ENCODE measurements at regions not wholly inside any gene's neighbourhood (a gene's known extent, or its start where the extent isn't known, plus 50 kb on each side); places are given as distances from the start of the nearest gene placed in this dataset.

DNA sequence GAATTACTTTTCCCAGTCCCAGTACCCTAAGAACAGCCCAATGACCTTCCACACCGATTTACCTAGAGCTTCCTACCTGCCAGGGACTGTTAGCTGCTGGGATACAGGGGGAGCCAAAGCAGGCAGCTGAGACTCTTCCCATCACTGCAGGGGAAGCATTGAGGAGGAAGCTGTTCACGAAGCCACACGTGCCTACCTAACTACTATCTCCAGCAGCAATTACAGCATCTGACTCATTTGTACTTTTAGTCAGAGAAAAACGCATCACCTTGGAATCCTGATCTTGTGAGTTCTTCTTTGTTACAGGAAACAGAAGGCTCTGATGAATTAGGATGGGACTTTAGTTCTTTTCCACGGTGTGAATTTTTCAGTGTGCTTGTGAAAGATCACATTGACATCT lies 113.7 kb upstream of the DHX40 start:
- no peak for DNase-seq

DNA sequence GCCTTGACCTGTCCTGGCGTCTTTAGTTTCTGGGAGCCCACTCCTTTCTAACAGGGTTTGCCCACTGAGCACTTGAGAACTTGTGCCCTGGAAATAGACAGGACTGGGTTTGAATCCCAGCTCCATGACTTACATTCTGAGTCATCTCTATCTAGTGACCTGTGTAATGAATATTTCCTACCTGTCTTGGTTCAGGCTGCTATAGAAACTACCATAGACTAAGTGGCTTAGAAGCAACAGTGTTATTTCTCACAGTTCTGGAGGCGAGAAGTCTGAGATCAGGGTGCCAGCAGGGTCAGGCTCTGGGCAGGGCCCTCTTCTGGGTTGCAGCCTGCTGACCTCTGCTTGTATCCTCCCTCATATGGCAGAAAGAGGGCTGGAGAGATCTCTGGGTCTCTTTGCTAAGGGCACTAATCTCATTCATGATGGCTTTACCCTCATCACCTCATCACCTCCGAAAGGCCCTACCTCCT lies 110.7 kb upstream of the DHX40 start:
- no peak for DNase-seq

DNA sequence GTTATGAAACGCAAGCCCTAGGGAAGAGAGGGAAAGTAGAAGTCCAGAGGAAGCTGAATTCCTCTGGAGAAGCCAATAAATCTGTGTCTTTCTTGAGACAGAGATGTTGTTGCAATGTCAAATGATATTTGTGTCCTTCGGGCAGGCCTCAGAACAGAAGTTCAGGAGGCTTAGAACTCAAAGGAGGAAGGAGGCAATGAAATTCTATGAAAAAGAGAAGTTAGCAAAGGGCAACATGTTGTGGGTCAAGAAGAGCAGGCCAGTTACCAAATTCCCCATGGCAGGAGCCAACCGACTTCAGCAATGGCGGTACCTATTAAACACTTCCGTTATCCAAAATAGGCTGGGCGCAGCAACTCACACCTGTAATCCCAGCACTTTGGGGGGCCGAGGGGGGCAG lies 109.0 kb upstream of the DHX40 start:
- DNase-seq = no peak

DNA sequence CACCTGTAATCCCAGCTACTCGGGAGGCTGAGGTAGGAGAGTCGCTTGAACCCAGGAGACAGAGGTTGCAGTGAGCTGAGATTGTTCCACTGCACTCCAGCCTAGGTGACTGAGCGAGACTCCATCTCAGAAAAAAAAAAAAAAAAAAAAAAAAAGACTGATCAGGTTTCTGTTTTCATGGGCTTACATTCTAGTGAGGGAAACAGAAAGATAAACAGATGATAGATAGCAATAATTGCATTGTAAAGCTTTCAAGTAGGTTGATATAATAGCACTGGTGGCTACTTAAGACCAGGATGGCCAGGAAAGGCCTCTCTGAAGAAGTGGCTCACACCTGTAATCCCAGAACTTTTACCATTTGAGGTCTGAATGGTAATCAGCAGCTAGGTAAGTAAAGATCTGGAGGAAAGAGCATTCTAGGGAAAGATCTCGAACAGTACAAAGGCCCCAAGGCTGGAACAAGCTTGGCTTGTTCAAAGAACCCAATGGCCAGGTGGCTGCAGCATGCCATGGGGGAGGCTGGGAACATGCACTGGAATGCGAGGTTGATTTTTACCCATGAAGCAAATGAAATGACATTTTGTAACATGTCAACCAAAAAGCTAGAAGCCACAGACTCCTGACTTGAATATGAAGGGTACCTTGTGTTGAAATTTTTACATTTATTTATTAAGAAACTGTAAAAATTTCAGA lies 108.3 kb upstream of the DHX40 start:
- no peak for DNase-seq

DNA sequence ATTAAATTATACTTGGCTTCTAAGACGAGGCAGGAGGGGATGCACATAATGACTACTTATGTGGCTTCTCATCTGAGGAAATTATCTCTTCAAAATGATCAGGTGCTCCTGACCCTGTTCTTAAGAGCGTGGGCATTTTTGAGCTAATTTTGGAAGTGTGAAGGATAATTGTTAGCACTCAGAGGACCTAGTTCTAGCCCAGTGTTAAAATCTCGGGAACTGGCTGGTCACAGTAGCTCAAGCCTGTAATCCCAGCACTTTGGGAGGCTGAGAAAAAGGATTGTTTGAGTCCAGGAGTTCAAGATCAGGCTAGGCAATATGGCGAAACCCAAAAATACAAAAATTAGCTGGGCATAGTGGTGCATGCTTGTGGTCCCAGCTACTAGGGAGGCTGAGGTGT lies 103.0 kb upstream of the DHX40 start:
- no peak for DNase-seq

DNA sequence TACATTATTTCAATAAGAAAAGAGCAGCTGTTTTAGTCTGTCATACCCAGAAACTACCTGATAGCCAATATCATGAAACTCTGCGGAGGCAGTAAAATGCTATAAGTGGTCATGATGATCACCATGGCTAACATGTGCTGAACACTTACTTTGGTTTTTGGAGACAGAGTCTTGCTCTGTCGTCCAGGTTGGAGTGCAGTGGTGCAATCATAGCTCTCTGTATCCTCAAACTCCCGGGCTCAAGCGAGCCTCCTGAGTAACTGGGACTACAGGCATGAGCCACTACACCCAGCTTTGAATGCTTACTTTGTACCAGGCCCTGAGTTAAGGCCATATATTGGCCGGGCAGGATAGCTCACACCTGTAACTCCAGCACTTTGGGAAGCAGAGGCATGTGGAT lies 101.2 kb upstream of the DHX40 start:
- no peak for DNase-seq

DNA sequence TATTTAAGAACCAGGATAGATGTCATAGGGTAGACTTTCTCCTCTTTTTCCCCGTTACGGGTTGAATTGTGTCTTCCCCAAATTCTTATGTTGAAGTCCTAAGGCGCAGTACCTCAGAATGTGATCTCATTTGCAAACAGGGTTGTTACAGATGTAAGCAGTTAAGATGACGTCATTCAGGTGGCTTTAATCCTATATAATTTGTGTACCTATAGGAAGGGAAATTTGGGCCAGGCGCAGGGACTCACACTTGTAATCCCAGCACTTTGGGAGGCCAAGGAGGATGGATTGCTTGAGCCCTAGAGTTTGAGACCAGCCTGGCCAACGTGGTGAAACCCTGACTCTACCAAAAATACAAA lies 99.5 kb upstream of the DHX40 start:
- DNase-seq = no peak

DNA sequence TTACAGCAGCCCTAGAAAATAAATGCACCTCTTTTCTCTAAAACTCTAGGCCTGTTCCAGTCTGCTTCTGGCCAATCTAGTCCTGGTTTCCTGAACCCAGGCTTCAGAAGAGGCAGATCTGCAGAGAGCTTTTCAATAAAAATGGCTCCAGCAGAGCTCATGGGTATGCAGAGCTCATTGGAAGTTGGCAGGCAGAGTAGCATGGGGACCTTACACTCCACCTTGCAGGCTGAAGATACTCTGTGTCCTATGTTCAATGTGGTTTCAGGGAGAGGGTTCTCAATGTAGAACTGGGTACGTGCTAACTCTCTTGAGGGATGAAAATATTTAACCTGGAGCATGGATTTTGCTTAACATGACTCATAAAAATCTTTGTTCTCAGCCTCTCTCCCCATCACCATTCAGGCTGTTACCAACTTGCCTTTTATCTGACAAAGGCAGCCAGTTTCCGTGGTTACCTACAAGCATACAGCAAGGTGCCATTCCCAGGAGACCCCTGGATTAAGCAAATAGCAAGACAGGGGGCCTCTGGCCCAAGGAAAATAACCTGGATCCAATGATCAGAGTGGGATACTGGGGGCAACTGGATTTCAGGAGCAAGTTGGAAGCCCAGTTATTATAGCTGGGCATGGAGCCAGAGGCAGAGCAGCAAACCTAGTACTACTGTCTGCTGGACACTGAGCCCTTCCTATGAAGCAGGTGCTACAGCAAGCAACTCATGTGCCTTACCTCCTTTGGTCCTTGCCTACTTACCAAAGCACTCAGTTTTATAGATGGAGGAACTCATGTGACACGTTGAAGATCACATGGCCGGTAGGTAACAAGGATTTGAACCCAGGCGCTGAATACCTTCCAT lies 98.2 kb upstream of the DHX40 start:
- DNase-seq = peak in 1 of 5 experiments; percentile 17

DNA sequence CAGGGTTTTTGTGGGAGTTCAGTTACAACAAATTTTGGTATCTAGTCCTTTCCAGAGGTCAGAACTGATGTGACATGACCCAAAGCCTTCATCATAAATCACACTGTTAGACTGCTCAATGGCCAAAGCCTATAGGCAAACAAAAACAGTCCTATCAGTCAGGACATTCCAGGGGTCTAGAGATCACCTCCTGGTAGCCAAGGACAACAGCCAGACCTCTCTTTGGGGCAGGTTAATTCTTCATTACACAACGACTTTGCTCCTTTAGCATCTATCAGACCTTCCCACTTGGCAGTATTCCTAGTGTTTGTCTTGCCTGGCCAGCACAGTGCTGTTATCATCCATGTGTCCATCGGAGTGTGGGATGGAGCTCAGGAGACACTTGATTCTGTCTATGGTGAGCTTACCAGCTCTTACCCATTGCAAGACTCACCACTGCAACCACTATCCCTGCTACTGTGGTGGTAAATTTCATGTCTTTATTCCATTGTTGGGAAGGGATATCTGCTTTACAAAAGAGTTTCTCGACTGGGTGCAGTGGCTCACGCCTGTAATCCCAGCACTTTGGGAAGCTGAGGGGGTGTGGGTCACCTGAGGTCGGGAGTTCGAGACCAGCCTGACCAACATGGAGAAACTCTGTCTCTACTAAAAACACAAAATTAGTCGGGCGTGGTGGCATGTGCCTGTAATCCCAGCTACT lies 95.5 kb upstream of the DHX40 start:
- DNase-seq = no peak

DNA sequence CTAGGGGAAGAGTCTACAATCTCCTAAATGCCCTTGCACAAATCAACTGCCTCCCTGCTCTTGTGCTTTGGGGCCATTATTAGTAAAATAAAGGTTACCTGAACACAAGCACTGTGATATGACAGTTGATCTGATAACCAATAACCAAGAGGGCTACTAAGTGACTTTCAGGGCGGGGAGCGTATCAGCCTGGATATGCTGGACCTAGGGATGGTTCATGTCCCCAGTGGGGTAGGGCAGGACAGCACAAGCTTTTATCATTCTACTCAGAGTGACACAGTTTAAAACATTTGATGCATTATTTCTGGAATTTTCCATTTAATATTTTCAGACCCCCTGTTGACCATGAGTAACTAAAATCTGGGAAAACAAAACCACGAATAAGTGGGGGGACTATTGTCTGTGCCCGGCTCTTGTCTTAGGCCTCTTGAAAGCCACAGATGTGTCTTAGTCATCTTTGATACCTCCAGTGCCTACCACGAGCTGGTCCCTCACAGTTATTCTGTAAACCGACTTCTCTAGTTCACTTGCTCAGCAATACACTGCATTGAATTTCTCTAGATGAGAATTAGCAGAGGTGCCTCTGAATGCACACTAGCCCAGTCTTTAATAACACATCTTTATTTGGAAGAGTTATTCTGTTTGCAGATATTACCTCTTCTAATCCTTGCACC lies 94.6 kb upstream of the DHX40 start:
- DNase-seq = no peak

DNA sequence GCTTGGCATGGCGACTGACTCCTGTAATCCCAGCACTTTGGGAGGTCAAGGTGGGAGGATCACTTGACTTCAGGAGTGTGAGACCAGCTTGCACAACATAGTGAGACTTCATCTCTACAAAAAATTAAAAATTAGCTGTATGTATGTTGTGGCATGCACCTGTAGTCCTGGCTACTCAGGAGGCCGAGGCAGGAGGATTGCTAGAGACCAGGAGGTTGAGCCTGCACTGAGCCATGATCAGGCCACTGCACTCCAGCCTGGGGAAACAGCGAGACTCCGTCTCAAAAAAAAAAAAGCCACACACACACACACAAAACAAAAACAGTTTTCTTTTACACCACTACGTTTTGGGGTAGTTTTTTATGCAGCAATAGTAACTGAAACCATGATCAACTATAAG lies 89.0 kb upstream of the DHX40 start:
- no peak for DNase-seq

DNA sequence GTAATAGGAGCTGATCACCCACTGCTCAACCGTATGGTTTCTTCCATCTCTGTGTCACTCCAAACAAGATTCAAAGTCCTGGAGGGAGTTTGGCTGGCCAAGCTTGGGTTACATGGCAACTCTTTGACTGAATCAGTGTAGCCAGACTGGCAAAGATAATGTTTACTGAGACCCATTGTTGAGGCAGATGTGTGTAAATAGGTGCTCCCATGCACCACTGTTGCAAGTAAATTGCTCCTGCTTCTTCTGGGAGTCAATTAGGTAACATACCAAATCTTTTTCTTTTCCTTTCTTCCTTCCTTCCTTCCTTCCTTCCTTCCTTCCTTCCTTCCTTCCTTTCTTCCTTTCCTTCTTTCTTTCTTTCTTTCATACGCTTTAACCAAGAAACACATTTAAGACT lies 86.3 kb upstream of the DHX40 start:
- DNase-seq = no peak

DNA sequence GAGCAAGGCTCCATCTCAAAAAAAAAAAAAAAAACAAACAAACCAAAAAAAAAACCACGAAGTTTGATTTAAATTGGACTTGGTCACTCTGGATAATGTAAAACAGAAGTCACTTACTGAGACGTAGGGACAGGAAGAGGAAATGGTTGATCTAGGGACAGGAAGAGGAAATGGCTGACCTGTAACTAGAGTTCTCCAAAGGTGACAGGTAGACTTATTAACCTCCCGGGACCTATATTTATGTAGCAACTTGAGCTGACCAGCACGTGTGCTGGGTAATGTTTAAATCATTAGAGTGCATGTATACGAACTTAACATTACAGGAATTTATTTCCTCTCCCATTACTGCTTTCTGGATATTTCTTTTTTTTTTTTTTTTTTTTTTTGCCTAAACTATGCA lies 81.5 kb upstream of the DHX40 start:
- DNase-seq = no peak

DNA sequence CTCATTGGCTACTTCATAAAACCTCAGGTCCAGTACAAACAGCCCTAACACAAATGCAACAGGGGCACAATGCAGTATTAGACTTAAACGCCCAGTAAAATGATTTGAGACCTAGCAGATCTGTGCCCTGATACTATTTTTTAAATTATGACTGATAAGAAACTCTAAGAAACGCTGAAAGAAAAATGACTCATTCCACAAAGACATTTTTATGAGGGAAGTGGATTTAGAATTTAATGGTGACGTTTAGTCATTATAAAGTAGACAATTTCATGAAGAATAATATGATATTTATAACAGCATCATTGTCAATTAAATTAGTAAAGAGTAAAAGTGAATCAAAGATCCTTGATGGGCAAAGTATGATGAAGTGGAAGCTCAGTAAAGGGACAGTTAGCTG lies 80.4 kb upstream of the DHX40 start:
- DNase-seq = no peak

DNA sequence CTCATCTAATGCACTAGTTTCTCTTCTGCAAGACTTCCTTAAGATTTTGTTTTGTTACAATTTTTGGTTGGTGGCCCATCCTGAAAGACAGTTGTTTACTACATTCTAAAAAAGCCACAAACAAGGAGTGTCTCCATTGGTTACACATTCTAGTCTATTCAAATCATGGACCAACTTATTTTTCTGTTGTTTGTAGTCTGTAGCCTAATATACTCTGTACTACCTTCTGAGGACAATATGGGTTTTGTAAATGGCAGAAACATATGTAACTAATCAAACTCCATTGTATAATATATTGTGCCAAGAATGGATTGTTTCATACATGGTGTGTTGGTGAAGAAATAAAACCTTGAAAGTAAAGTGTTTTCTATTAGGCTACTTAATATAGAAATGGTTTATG lies 79.5 kb upstream of the DHX40 start:
- DNase-seq = no peak

DNA sequence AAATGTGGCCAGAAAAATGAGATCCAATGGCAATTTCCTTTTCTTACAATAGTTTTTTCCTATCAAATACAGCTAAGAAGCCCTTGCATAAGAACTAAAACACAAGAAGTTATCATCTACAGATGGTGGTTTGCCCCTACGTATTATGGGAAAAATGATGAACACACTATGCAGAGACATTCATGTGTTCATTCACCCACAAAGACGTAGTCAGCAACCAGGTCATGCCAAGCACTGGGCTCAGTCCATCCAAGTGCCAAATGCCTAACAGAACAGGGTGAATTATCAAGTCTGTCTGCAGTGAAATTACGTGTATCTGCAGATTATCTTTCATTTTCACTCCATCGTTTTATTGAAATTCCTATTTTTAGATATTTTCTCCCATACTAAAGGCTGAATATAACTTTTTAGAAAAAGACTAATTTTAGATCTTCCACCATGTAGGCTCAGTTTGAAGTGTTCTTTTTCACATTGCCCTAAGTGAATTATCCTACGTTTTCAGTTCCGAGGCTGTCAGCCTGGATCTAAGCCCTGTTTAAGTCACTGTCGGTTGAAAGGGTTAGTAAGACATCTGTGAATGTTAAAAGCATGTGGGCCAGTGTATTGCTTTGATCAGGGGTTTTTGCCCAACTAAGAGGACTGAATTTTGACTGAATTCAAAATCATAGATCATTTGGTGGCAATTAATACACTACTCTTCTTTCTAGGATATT lies 78.1 kb upstream of the DHX40 start:
- no peak for DNase-seq

DNA sequence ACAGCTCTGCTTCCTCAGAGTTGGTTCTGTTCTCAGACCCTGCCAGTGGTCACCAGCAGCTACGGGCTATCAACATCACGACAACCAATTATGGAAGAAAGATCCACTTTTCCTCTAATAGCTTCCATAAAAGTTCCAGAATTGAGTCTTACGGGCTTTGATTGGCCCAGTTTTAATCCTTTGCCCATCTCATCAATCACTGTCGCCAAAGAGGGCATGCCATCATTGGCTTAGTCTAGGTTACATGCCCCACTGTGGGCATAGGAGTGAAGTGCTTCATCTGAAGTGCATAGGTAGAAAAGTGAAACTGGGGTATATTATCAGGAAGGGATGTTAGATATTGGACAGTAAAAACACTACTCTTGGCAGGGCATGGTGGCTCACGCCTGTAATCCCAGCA lies 76.6 kb upstream of the DHX40 start:
- no peak for DNase-seq

DNA sequence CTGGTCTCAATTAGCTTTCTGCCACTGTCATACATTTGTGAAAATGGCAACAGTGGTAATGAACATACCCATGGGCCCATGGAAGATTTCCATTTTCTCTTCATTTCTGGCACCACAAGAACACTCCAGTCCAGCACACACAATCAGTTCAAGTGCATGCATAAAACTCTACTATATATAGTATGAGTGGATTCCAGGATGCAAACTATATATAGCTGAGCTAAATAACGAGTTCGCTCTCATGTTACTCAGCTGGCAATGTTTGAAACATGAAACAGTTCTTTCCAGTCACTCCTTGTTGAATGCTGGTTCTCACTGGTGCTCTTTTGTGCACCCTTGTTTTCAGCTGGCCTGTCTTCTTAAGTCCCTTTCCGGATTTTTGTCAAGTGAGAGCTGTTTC lies 75.2 kb upstream of the DHX40 start:
- no peak for DNase-seq

DNA sequence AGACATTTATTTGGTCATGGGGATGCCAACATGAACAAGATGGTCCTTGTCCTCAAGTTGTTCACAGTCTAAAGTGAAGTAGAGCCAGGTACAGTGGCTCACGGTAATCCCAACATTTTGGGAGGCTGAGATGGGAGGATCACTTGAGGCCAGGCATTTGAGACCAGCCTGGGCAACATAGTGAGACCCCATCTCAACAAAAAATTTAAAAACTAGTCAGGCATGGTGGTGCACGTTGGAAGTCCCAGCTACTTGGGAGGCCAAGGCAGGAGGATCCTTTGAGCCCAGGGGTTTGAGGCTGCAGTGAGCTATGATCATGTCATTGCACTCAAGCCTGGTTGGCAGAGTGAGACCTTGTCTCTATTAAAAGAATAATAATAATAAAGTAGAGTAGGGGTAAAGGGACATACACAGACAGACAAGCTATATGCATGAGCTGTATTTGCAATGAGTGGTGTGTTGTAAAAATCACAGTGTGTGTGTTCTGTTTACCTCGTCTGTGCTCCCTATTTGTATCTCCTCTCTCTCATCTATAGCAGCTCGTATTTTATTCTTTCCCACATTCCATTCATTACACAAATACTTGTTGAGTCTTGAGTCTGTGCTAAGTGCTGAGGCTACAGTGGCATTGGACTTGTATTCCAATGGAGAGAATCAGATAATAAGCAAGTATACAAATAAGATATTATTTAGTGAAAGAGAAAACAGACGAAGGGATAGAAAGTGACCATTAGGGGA lies 73.9 kb upstream of the DHX40 start:
- DNase-seq = no peak

DNA sequence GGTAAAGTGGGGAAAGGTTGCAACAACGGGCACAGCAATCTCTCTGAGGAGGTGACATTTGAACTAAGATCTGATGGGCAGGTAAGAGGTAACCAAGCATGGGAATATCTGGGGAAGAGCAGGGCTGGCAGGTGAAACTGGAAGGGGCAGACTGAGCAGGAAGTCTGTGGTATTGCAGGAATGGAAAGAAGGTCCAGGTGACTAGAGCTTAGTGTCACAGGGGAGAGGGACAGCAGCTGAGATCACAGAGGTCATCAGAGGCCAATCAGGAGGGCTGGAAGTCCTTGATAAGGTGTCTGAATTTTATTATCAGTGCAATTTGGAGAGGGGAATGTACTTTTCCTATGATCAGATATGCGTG lies 73.3 kb upstream of the DHX40 start:
- DNase-seq = no peak

DNA sequence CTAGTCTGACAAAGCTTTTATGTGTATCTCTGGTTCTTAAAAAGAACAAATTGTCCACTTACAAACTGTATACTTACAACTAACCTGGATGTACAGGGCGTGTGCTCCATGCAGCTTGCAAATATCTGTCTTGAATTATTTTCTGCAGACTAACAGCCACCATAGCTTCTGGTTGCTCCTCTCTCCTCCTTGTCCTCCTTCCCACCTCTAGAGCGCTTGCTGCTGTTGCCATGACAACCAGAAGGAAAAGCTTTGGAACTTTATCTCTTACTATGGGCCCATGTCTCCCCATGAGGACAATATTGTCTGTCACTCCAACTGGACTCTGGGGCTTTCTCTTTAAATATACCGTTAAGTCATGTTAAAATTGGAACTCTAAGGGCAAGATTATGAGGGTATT lies 71.5 kb upstream of the DHX40 start:
- DNase-seq = no peak

Measured in T-helper 2 cell (primary cell).